DOHH2 (cell line): ENCODE measurements at regions not wholly inside any gene's neighbourhood (a gene's known extent, or its start where the extent isn't known, plus 50 kb on each side); places are given as distances from the start of the nearest gene placed in this dataset.

ENCODE experiments used
- H3F3A ChIP-seq: fragments of 200-600 bp; sonication (generic), shearing (Covaris generic); 2 replicates; pipeline ENCODE4 v1.6.0; 2016; ENCODE audit warnings: antibody characterized with exemption, mild to moderate bottlenecking; ENCODE audit not compliant: control insufficient read depth, insufficient read depth
- H3K27ac ChIP-seq: fragments of 200-600 bp; sonication (generic); 2 replicates; pipeline ENCODE4 v1.5.1; 2014; ENCODE audit warnings: low read depth, mild to moderate bottlenecking, low read length, moderate library complexity
- H3K27me3 ChIP-seq: fragments of 200-600 bp; sonication (generic); 2 replicates; pipeline ENCODE4 v1.6.1; 2014; ENCODE audit warnings: mild to moderate bottlenecking, low read length, mixed read lengths; ENCODE audit not compliant: control insufficient read depth
- H3K36me3 ChIP-seq: fragments of 200-600 bp; sonication (generic); 2 replicates; pipeline ENCODE4 v1.6.1; 2014; ENCODE audit warnings: mild to moderate bottlenecking, low read length, moderate library complexity, mixed read lengths; ENCODE audit not compliant: control insufficient read depth
- H3K4me1 ChIP-seq: fragments of 200-600 bp; sonication (generic); 2 replicates; pipeline ENCODE4 v1.6.1; 2014; ENCODE audit warnings: mild to moderate bottlenecking, low read length, mixed read lengths; ENCODE audit not compliant: control insufficient read depth
- H3K4me2 ChIP-seq: fragments of 200-600 bp; sonication (generic); 2 replicates; pipeline ENCODE4 v1.6.0; 2014; ENCODE audit warnings: mild to moderate bottlenecking, low read length, moderate library complexity
- H3K4me3 ChIP-seq: fragments of 200-600 bp; sonication (generic); 2 replicates; pipeline ENCODE4 v1.5.1; 2014; ENCODE audit warnings: mild to moderate bottlenecking, low read length, mixed read lengths
- H3K79me2 ChIP-seq: fragments of 200-600 bp; sonication (generic); 2 replicates; pipeline ENCODE4 v1.6.1; 2014; ENCODE audit warnings: mild to moderate bottlenecking, low read length, mixed read lengths; ENCODE audit not compliant: control insufficient read depth
- H3K9me2 ChIP-seq: fragments of 200-600 bp; sonication (generic); replicated peaks from 2 replicates; pipeline ENCODE4 v1.6.1; 2014; ENCODE audit warnings: mild to moderate bottlenecking, low read length, mixed read lengths; ENCODE audit not compliant: control insufficient read depth
- H3K9me3 ChIP-seq: fragments of 200-600 bp; sonication (generic); 2 replicates; pipeline ENCODE4 v1.6.1; 2014; ENCODE audit warnings: antibody characterized with exemption, low read length, mixed read lengths; ENCODE audit not compliant: control insufficient read depth, insufficient read depth
- H4K20me1 ChIP-seq: fragments of 200-600 bp; sonication (generic); 2 replicates; pipeline ENCODE4 v1.6.0; 2014; ENCODE audit warnings: low read depth, mild to moderate bottlenecking, antibody characterized with exemption, low read length, moderate library complexity; ENCODE audit not compliant: control insufficient read depth, insufficient read depth
- CTCF ChIP-seq: fragments of 200-600 bp; sonication (generic); IDR thresholded peaks from one replicate; pipeline ENCODE4 v1.5.1; 2014; ENCODE audit warnings: antibody characterized with exemption, mild to moderate bottlenecking, low read depth, low read length; ENCODE audit not compliant: poor library complexity, severe bottlenecking
- EZH2phosphoT487 ChIP-seq: fragments of 200-600 bp; sonication (generic); IDR thresholded peaks from 2 replicates; pipeline ENCODE4 v1.6.1; 2017; ENCODE audit warnings: borderline replicate concordance, mild to moderate bottlenecking, antibody characterized with exemption, low read length, moderate library complexity, mixed read lengths

- Histone ChIP-seq H3K27me3 (no peaks in the 10 kb centered on the region), H3K4me3 (no peak overlapping the region), H4K20me1 (no peaks in the 10 kb centered on the region), H3F3A (no peaks in the 10 kb centered on the region), H3K9me2 (no peaks in the 10 kb centered on the region), H3K4me2 (no peak overlapping the region), H3K27ac (no peak overlapping the region), H3K36me3 (no peaks in the 10 kb centered on the region), H3K9me3 (no peaks in the 10 kb centered on the region), H3K79me2 (no peaks in the 10 kb centered on the region), H3K4me1 (no peaks in the 10 kb centered on the region)
- TF ChIP-seq EZH2phosphoT487 (no peak), CTCF (no peak)
Observed at GRCh38 chr1:81374481-81374880, 426.3 kb upstream of the ADGRL2 start.

DNA sequence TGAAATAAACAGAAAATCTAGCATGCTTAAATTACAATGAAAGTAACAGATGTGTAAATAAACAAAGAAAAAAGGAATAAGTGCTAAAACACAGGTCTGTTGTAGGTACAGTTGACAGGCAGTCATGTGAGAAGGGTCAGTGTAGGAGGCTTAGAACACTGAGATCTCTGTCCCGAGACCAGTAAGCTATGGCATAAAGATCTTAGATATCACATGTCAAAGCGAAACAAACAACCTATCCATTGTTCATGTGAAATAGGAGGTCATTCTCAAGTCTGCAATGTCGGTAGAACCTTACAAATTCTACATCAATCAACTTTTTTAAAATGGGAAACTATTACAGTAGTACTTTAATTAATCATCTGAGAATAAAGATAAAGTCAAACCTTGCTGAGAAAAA is 428.9 kb upstream of the ADGRL2 start:
- Histone ChIP-seq H3K9me2 (no peaks in the 10 kb centered on the region), H3F3A (no peaks in the 10 kb centered on the region), H3K79me2 (no peaks in the 10 kb centered on the region), H3K9me3 (no peaks in the 10 kb centered on the region; the same call in 1 of the 2 replicates), H3K4me1 (no peaks in the 10 kb centered on the region), H3K27me3 (no peaks in the 10 kb centered on the region), H3K36me3 (no peaks in the 10 kb centered on the region), H3K4me2 (no peak overlapping the region), H4K20me1 (no peaks in the 10 kb centered on the region), H3K27ac (no peak overlapping the region), H3K4me3 (no peak overlapping the region)
- TF ChIP-seq CTCF (no peak), EZH2phosphoT487 (no peak)

GRCh38 chr1:81369833-81370232 is 430.9 kb upstream of the ADGRL2 start:
- H3K79me2 ChIP-seq = no peaks in the 10 kb centered on the region
- H3K4me2 ChIP-seq = no peak overlapping the region
- no peak overlapping the region for H3K27ac ChIP-seq
- TF ChIP-seq EZH2phosphoT487 (no peak), CTCF (no peak)
- no peaks in the 10 kb centered on the region for H3K4me1 ChIP-seq
- no peaks in the 10 kb centered on the region for H3K36me3 ChIP-seq
- no peaks in the 10 kb centered on the region for H3F3A ChIP-seq
- no peaks in the 10 kb centered on the region for H3K9me2 ChIP-seq
- no peaks in the 10 kb centered on the region for H4K20me1 ChIP-seq
- no peaks in the 10 kb centered on the region for H3K27me3 ChIP-seq
- H3K9me3 ChIP-seq = no peaks in the 10 kb centered on the region; the same call in 1 of the 2 replicates
- H3K4me3 ChIP-seq = no peak overlapping the region

- Histone ChIP-seq H3K4me3 (no peak overlapping the region), H4K20me1 (no peaks in the 10 kb centered on the region), H3K27ac (no peak overlapping the region), H3K4me1 (no peaks in the 10 kb centered on the region), H3K36me3 (no peaks in the 10 kb centered on the region), H3K27me3 (no peaks in the 10 kb centered on the region), H3K9me3 (no peaks in the 10 kb centered on the region; the same call in 1 of the 2 replicates), H3K9me2 (no peaks in the 10 kb centered on the region), H3F3A (no peaks in the 10 kb centered on the region), H3K4me2 (no peak overlapping the region), H3K79me2 (no peaks in the 10 kb centered on the region)
- TF ChIP-seq EZH2phosphoT487 = no peak
Observed at GRCh38 chr1:81366173-81366572, 434.6 kb upstream of the ADGRL2 start.
